SU-DHL-6 (cell line): ENCODE measurements at regions not wholly inside any gene's neighbourhood (a gene's known extent, or its start where the extent isn't known, plus 50 kb on each side); places are given as distances from the start of the nearest gene placed in this dataset.

ENCODE experiments used
- H2AFZ ChIP-seq: fragments of 200-600 bp; sonication (generic); 2 replicates; pipeline ENCODE4 v1.6.1; 2014; ENCODE audit warnings: low read depth, mild to moderate bottlenecking, moderate library complexity, mixed read lengths, antibody characterized with exemption, low read length; ENCODE audit not compliant: severe bottlenecking
- H3F3A ChIP-seq: fragments of 200-600 bp; shearing (Covaris generic); 2 replicates; pipeline ENCODE4 v1.6.0; 2016; ENCODE audit warnings: antibody characterized with exemption, mild to moderate bottlenecking; ENCODE audit not compliant: insufficient read depth
- H3K27ac ChIP-seq: fragments of 200-600 bp; sonication (generic); 2 replicates; pipeline ENCODE4 v1.5.1; 2016; ENCODE audit warnings: low read depth, mild to moderate bottlenecking, low read length, moderate library complexity, mixed read lengths
- H3K27me3 ChIP-seq: fragments of 200-600 bp; sonication (generic), shearing (Covaris generic); 2 replicates; pipeline ENCODE4 v1.6.0; 2014; ENCODE audit warnings: mild to moderate bottlenecking, low read length
- H3K36me3 ChIP-seq: fragments of 200-600 bp; sonication (generic); 2 replicates; pipeline ENCODE4 v1.6.1; 2014; ENCODE audit warnings: mild to moderate bottlenecking, low read length, mixed read lengths
- H3K4me2 ChIP-seq: fragments of 300-600, 200-600 bp; shearing (Covaris generic), sonication (generic); 2 replicates; pipeline ENCODE4 v1.6.0; 2014; ENCODE audit warnings: low read length, low read depth, mild to moderate bottlenecking; ENCODE audit not compliant: poor library complexity, severe bottlenecking
- H3K4me3 ChIP-seq: fragments of 200-600 bp; sonication (generic); 2 replicates; pipeline ENCODE4 v1.5.1; 2014; ENCODE audit warnings: antibody characterized with exemption, low read length, mild to moderate bottlenecking, mixed read lengths; ENCODE audit not compliant: insufficient read depth, poor library complexity, severe bottlenecking
- H3K79me2 ChIP-seq: fragments of 200-600 bp; sonication (generic); 2 replicates; pipeline ENCODE4 v1.6.1; 2014; ENCODE audit warnings: mild to moderate bottlenecking, low read length, moderate library complexity; ENCODE audit not compliant: insufficient read depth
- H3K9ac ChIP-seq: fragments of 200-600 bp; sonication (generic); 2 replicates; pipeline ENCODE4 v1.7.0; 2014; ENCODE audit warnings: mild to moderate bottlenecking, low read length
- H3K9me2 ChIP-seq: fragments of 200-600 bp; sonication (generic); replicated peaks from 2 replicates; pipeline ENCODE4 v1.6.1; 2014; ENCODE audit warnings: low read length; ENCODE audit not compliant: insufficient read depth
- H3K9me3 ChIP-seq: fragments of 200-600 bp; sonication (generic); 2 replicates; pipeline ENCODE4 v1.6.1; 2014; ENCODE audit warnings: low read length, mixed read lengths; ENCODE audit not compliant: insufficient read depth
- H4K20me1 ChIP-seq: fragments of 200-600 bp; sonication (generic); 2 replicates; pipeline ENCODE4 v1.6.1; 2014; ENCODE audit warnings: low read depth, mild to moderate bottlenecking, antibody characterized with exemption, low read length, moderate library complexity, mixed read lengths
- EZH2phosphoT487 ChIP-seq: fragments of 200-600 bp; sonication (generic), shearing (Covaris generic); conservative IDR thresholded peaks from 2 replicates; pipeline ENCODE4 v1.6.1; 2018; ENCODE audit warnings: mild to moderate bottlenecking, antibody characterized with exemption, low read length, moderate library complexity, mixed read lengths
- TF ChIP-seq, protein P1 (sequence below): fragments of 200-600 bp; sonication (generic); IDR thresholded peaks from one replicate; pipeline ENCODE4 v1.5.1; 2017; ENCODE audit warnings: antibody characterized with exemption, mild to moderate bottlenecking, low read length, moderate library complexity; ENCODE audit not compliant: insufficient read depth, poor library complexity, severe bottlenecking

DNA sequence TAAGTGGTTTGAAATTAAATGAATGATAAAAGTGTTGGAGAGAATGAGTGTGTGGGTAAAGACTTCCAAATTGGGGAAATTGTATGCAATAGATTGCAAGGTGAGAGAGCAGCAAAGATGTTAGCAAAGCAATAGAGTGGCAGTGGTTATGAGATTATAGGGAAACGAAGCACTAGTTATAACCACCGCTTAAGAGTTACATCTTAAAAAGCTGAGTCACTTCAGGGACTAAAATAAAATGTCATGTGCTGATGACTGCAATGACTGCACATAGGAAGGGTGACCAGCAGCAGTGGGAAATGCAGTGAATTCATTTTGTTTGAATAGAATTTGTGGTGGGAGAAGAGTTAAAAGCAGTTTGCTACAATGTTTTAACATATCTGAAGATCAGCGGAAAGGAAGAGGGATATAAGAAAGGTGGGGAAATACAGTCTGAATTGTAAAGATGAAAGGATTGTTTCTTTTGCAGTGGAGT lies 127.3 kb downstream of the RAP2B start:
- Histone ChIP-seq H3K4me2 (no peak overlapping the region), H3K27ac (no peak overlapping the region)

DNA sequence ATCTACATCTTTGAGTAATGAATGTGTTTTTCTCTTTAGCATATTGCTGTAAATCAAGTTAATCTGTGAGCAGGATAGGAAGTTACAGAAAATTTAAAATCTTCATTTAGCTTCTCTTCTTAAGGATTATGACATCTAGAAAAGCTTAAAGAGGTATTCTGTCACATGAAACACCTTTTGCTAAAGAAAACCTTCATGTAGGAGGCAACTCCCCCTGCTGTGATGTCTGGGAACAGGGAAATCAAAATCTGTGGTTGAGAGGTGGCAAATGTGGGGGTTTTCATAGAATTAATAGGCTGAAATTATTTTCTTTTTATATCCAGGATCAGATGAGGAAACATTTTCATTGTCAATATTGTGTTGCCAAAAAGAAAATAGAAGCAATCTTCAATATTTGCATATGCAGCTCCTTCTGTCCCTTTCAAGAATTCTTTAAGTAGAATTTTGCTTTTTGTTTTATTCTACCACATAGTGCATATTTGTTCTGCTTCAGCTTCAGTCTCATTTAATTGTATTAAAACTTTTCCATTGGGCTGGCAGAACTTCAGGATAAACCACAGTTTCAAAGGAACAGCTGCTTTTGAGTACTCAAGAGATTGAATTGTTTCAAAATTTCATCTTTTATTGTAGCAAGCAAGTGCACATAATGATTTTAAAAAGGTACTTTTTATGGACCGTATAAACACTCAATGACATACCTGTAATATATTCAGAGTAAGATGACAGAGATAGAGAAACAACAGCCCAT lies 128.4 kb downstream of the RAP2B start:
- Histone ChIP-seq H3F3A (peaks cover 14% of the 10 kb centered on the region; the same call in 1 of the 2 replicates), H3K79me2 (no peaks in the 10 kb centered on the region), H3K4me2 (peak overlapping the region; percentile 58), H3K27me3 (no peaks in the 10 kb centered on the region), H3K4me3 (no peak overlapping the region), H3K9ac (no peak overlapping the region), H2AFZ (peak overlapping the region; percentile 42), H3K9me2 (no peaks in the 10 kb centered on the region), H4K20me1 (no peaks in the 10 kb centered on the region), H3K27ac (peak overlapping the region; percentile 63), H3K36me3 (no peaks in the 10 kb centered on the region), H3K9me3 (no peaks in the 10 kb centered on the region)
- no peak for TF ChIP-seq EZH2phosphoT487
- TF ChIP-seq, protein P1, sequence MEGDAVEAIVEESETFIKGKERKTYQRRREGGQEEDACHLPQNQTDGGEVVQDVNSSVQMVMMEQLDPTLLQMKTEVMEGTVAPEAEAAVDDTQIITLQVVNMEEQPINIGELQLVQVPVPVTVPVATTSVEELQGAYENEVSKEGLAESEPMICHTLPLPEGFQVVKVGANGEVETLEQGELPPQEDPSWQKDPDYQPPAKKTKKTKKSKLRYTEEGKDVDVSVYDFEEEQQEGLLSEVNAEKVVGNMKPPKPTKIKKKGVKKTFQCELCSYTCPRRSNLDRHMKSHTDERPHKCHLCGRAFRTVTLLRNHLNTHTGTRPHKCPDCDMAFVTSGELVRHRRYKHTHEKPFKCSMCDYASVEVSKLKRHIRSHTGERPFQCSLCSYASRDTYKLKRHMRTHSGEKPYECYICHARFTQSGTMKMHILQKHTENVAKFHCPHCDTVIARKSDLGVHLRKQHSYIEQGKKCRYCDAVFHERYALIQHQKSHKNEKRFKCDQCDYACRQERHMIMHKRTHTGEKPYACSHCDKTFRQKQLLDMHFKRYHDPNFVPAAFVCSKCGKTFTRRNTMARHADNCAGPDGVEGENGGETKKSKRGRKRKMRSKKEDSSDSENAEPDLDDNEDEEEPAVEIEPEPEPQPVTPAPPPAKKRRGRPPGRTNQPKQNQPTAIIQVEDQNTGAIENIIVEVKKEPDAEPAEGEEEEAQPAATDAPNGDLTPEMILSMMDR: no peak

More for the DNA sequence above, 127.3 kb downstream of the RAP2B start:
- Histone ChIP-seq H3K9ac (no peak overlapping the region), H3F3A (peaks cover 8% of the 10 kb centered on the region; the same call in 1 of the 2 replicates), H2AFZ (no peak overlapping the region), H3K36me3 (no peaks in the 10 kb centered on the region), H3K4me3 (no peak overlapping the region), H3K9me2 (no peaks in the 10 kb centered on the region), H3K9me3 (no peaks in the 10 kb centered on the region), H4K20me1 (no peaks in the 10 kb centered on the region), H3K79me2 (no peaks in the 10 kb centered on the region), H3K27me3 (no peaks in the 10 kb centered on the region)
- TF ChIP-seq, protein P1: no peak
- TF ChIP-seq EZH2phosphoT487: no peak

DNA sequence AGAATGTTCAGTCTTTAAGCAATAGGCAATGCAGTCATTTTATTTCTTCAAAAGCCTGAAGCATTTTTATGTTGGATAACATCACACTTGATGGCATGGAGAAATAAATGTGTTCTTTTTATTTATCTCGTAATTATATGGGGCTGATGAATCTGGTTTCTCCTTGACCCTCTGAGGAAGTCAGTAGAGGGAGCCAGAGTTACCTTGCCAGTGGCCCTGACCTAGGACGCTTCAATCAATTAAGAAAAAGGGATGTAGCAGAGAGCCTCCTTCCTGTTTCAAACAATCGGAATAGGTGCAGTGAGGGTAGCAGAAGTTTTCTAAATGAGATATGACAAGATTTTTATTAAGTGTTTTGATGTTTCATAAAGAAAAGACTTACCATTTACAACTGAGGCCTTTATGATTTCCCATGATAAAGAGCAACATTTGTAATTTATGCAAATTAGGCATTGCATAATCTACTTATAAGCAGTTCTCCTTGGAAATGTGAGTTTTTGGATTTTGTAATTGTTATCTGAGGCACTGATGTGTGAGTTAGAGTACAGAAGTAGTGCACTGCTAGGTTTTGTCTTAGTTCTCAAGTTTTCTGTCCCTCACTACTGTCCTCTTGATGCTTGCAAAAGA lies 129.1 kb downstream of the RAP2B start:
- no peaks in the 10 kb centered on the region for H3K36me3 ChIP-seq
- TF ChIP-seq EZH2phosphoT487: no peak
- TF ChIP-seq, protein P1: peak; percentile 41
- H3F3A ChIP-seq: peaks cover 19% of the 10 kb centered on the region; the same call in 1 of the 2 replicates
- no peaks in the 10 kb centered on the region for H4K20me1 ChIP-seq
- H3K9ac ChIP-seq: no peak overlapping the region
- no peak overlapping the region for H3K4me3 ChIP-seq
- no peaks in the 10 kb centered on the region for H3K9me2 ChIP-seq
- H2AFZ ChIP-seq: peak overlapping the region; percentile 42
- H3K9me3 ChIP-seq: no peaks in the 10 kb centered on the region
- H3K27me3 ChIP-seq: no peaks in the 10 kb centered on the region
- no peaks in the 10 kb centered on the region for H3K79me2 ChIP-seq
- peak overlapping the region; percentile 63 for H3K27ac ChIP-seq
- peak overlapping the region; percentile 58 for H3K4me2 ChIP-seq
